Sigmoid colon (tissue), 6 donors: ENCODE measurements at regions not wholly inside any gene's neighbourhood (a gene's known extent, or its start where the extent isn't known, plus 50 kb on each side); places are given as distances from the start of the nearest gene placed in this dataset.

ENCODE experiments used
- DNase-seq: peaks from one replicate; pipeline ENCODE4 v3.0.0-alpha.2; 2019
- H3K27ac ChIP-seq, 4 donors: fragments of 200-600 bp; sonication (generic); one replicate each; pipeline ENCODE4 v1.5.1; 2016 to 2019; ENCODE audit warnings: mild to moderate bottlenecking in 1 of 4
- H3K27me3 ChIP-seq, 3 donors: fragments of 200-600 bp; sonication (generic); one replicate each; pipeline ENCODE4 v1.5.1; 2019; ENCODE audit warnings: mild to moderate bottlenecking in 1 of 3
- H3K36me3 ChIP-seq, 4 donors: fragments of 200-600 bp; sonication (generic); one replicate each; pipeline ENCODE4 v1.5.1; 2016 to 2019
- H3K4me1 ChIP-seq, 4 donors: fragments of 200-600 bp; sonication (generic); one replicate each; pipeline ENCODE4 v1.5.1; 2017 to 2019
- H3K4me3 ChIP-seq, 4 donors: fragments of 200-600 bp; sonication (generic); one replicate each; pipeline ENCODE4 v1.5.1; 2017 to 2019; ENCODE audit warnings: mild to moderate bottlenecking in 2 of 4, moderate library complexity in 1 of 4
- H3K9me3 ChIP-seq, 4 donors: fragments of 200-600 bp in 3 of 4; sonication (generic) in 3 of 4; one replicate each; pipeline versions ENCODE4 v1.5.1 to v1.6.1; 2013 to 2019
- CTCF ChIP-seq, 4 experiments: fragments of 450-650 bp in 3 of 4; fragments of 200-600 bp in 1 of 4; IDR thresholded peaks; one replicate each; pipeline ENCODE4 v1.5.1; 2016 to 2019; ENCODE audit warnings: antibody characterized with exemption in 4 of 4, mild to moderate bottlenecking in 3 of 4, moderate library complexity in 2 of 4
- EP300 ChIP-seq, 4 donors: sonication (generic); formaldehyde crosslinking; IDR thresholded peaks; one replicate each; pipeline ENCODE4 v1.6.1; 2017; ENCODE audit warnings: antibody characterized with exemption in 4 of 4
- POLR2A ChIP-seq, 2 donors: fragments of 450-650 bp; IDR thresholded peaks; one replicate each; pipeline ENCODE4 v1.6.1; 2016; ENCODE audit warnings: antibody characterized with exemption in 2 of 2, mild to moderate bottlenecking in 2 of 2, moderate library complexity in 2 of 2
- POLR2AphosphoS5 ChIP-seq, 4 donors: sonication (generic); formaldehyde crosslinking; IDR thresholded peaks; one replicate each; pipeline ENCODE4 v1.6.1; 2017; ENCODE audit warnings: antibody characterized with exemption in 4 of 4
- WGBS, 2 donors: extraction: QIAGEN DNeasy Blood & Tissue Kit; methylation state at CpG; one replicate each; pipeline ENCODE4 v1.1.7; 2013; 5-methylcytosine and 5-hydroxymethylcytosine counted together
- intact Hi-C: fragments of 100-400 bp; cut with DNase I; formaldehyde crosslinking; loops from one replicate; pipeline ENCODE4 v1.15.1; 2023
- donor health status: healthy with polysubstance abuse.
- donor health status: healthy.

- Histone ChIP-seq H3K27ac (no peak overlapping the region), H3K36me3 (no peaks in the 10 kb centered on the region), H3K27me3 (no peaks in the 10 kb centered on the region), H3K9me3 (no peaks in the 10 kb centered on the region), H3K4me3 (no peak overlapping the region), H3K4me1 (no peaks in the 10 kb centered on the region)
- WGBS, 2 donors, result 61 to 83% methylated on average over 2 of the region's 2 CpGs
- TF ChIP-seq POLR2A (IDR thresholded peaks at IDR 0.05) (no peak), EP300 (IDR thresholded peaks at IDR 0.05) (no peak), POLR2AphosphoS5 (IDR thresholded peaks at IDR 0.05) (no peak)
- intact Hi-C loops, result no loop called here
- no peak for DNase-seq
Observed at GRCh38 chr20:4483486-4483885, 202.8 kb upstream of the PRNP start.

GRCh38 chr20:4480104-4480503 is 206.2 kb upstream of the PRNP start:
- no peaks in the 10 kb centered on the region for H3K4me1 ChIP-seq
- no peak overlapping the region for H3K4me3 ChIP-seq
- no peaks in the 10 kb centered on the region for H3K27me3 ChIP-seq
- WGBS, 2 donors, result 69 to 86% methylated on average over 3 of the region's 3 CpGs
- intact Hi-C loops, result no loop called here
- no peaks in the 10 kb centered on the region for H3K36me3 ChIP-seq
- H3K9me3 ChIP-seq, result no peaks in the 10 kb centered on the region
- no peak for DNase-seq
- H3K27ac ChIP-seq, result no peak overlapping the region
- no peak for TF ChIP-seq CTCF (IDR thresholded peaks at IDR 0.05)
- no peak for TF ChIP-seq POLR2AphosphoS5 (IDR thresholded peaks at IDR 0.05)
- TF ChIP-seq EP300 (IDR thresholded peaks at IDR 0.05), result no peak
- no peak for TF ChIP-seq POLR2A (IDR thresholded peaks at IDR 0.05)

GRCh38 chr20:4476903-4477500 is 209.3 kb upstream of the PRNP start:
- Histone ChIP-seq H3K36me3 (no peaks in the 10 kb centered on the region), H3K4me1 (no peaks in the 10 kb centered on the region), H3K9me3 (no peaks in the 10 kb centered on the region), H3K27ac (no peak overlapping the region), H3K27me3 (no peaks in the 10 kb centered on the region), H3K4me3 (no peak overlapping the region)
- intact Hi-C loops, result no loop called here
- 78 to 83% methylated on average over 4 of the region's 4 CpGs for WGBS, 2 donors
- TF ChIP-seq EP300 (IDR thresholded peaks at IDR 0.05), result no peak
- no peak for TF ChIP-seq CTCF (IDR thresholded peaks at IDR 0.05)
- DNase-seq, result no peak

GRCh38 chr20:4472906-4473305 is 213.3 kb upstream of the PRNP start:
- no peaks in the 10 kb centered on the region for H3K27me3 ChIP-seq
- no peak for DNase-seq
- H3K9me3 ChIP-seq, result no peaks in the 10 kb centered on the region
- intact Hi-C loops, result no loop called here
- no peaks in the 10 kb centered on the region for H3K36me3 ChIP-seq
- peaks cover 0 to 18% (median 14%) of the 10 kb centered on the region in 4 donors for H3K4me1 ChIP-seq
- WGBS, 2 donors, result 78 to 81% methylated on average over 2 of the region's 2 CpGs
- H3K27ac ChIP-seq, result no peak overlapping the region
- H3K4me3 ChIP-seq, result no peak overlapping the region
- TF ChIP-seq CTCF (IDR thresholded peaks at IDR 0.05) (no peak), POLR2A (IDR thresholded peaks at IDR 0.05) (no peak), POLR2AphosphoS5 (IDR thresholded peaks at IDR 0.05) (no peak), EP300 (IDR thresholded peaks at IDR 0.05) (no peak)

GRCh38 chr20:4471221-4471620 is 215.0 kb upstream of the PRNP start:
- intact Hi-C loops, result no loop called here
- no peaks in the 10 kb centered on the region for H3K9me3 ChIP-seq
- no peak for DNase-seq
- H3K4me1 ChIP-seq, result peaks cover 0 to 18% (median 14%) of the 10 kb centered on the region in 4 donors
- H3K36me3 ChIP-seq, result no peaks in the 10 kb centered on the region
- no peak overlapping the region for H3K27ac ChIP-seq
- WGBS, 2 donors, result 77 to 89% methylated on average over 4 of the region's 4 CpGs
- TF ChIP-seq POLR2AphosphoS5 (IDR thresholded peaks at IDR 0.05) (no peak), CTCF (IDR thresholded peaks at IDR 0.05) (no peak), EP300 (IDR thresholded peaks at IDR 0.05) (no peak), POLR2A (IDR thresholded peaks at IDR 0.05) (no peak)
- H3K4me3 ChIP-seq, result no peak overlapping the region
- no peaks in the 10 kb centered on the region for H3K27me3 ChIP-seq
